PC-3 (cell line): ENCODE measurements at regions not wholly inside any gene's neighbourhood (a gene's known extent, or its start where the extent isn't known, plus 50 kb on each side); places are given as distances from the start of the nearest gene placed in this dataset.

Experiments used
- EZH2 ChIP-seq: fragments of 300-600 bp; sonication (generic); IDR thresholded peaks from one replicate; pipeline ENCODE4 v1.6.1; 2017; ENCODE audit warnings: antibody characterized with exemption, mild to moderate bottlenecking, low read length; ENCODE audit not compliant: unreplicated experiment
- EZH2phosphoT487 ChIP-seq: fragments of 300-600 bp; sonication (generic); IDR thresholded peaks from 2 replicates; pipeline ENCODE4 v1.6.1; 2018; ENCODE audit warnings: mild to moderate bottlenecking, antibody characterized with exemption, low read length, borderline replicate concordance
- TF ChIP-seq, protein P1 (sequence below): fragments of 300-600 bp; sonication (generic); conservative IDR thresholded peaks from 2 replicates; pipeline ENCODE4 v1.5.1; 2017; ENCODE audit warnings: antibody characterized with exemption, low read depth, mild to moderate bottlenecking, low read length

DNA sequence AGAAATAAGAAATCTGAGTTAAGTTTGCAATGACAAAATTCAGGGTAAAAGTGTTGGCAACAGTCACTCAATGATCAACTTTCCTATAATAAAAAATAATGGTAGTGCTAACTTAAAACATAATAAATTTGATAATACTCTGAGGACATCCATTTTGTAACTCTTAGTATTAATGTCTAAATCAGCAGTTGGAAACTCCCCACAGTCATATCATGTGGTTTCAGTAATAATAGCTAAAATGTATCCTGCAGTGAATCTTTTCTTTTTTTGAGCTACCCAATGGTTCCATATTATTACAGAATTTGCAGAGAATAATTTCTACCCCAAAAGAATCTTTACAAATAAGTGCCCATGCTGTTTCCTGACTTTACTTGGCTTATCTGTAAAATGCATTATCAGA, 286.7 kb downstream of the PTPRC start:
- TF ChIP-seq, protein P1, sequence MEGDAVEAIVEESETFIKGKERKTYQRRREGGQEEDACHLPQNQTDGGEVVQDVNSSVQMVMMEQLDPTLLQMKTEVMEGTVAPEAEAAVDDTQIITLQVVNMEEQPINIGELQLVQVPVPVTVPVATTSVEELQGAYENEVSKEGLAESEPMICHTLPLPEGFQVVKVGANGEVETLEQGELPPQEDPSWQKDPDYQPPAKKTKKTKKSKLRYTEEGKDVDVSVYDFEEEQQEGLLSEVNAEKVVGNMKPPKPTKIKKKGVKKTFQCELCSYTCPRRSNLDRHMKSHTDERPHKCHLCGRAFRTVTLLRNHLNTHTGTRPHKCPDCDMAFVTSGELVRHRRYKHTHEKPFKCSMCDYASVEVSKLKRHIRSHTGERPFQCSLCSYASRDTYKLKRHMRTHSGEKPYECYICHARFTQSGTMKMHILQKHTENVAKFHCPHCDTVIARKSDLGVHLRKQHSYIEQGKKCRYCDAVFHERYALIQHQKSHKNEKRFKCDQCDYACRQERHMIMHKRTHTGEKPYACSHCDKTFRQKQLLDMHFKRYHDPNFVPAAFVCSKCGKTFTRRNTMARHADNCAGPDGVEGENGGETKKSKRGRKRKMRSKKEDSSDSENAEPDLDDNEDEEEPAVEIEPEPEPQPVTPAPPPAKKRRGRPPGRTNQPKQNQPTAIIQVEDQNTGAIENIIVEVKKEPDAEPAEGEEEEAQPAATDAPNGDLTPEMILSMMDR = no peak
- TF ChIP-seq EZH2phosphoT487 = no peak
- TF ChIP-seq EZH2 = no peak
